ENCODE measurements at regions not wholly inside any gene's neighbourhood (a gene's known extent, or its start where the extent isn't known, plus 50 kb on each side); places are given as distances from the start of the nearest gene placed in this dataset.

GRCh38 chr18:22552254-22552653 is 134.5 kb upstream of the CTAGE1 start:
- Histone ChIP-seq H3K27me3 (ENCODE audit: control insufficient read depth in 1 of 2, insufficient read depth in 2 of 2, low read length in 2 of 2) (peaks cover 0 to 3% of the 10 kb centered on the region in 2 donors), H3K27ac (ENCODE audit: low read length) (no peak overlapping the region), H3K9ac (ENCODE audit: low read length in 2 of 2) (no peak overlapping the region), H3K4me1 (ENCODE audit: control insufficient read depth, insufficient read depth, low read length) (peaks cover 10% of the 10 kb centered on the region), H3K36me3 (ENCODE audit: control insufficient read depth in 2 of 2, insufficient read depth in 2 of 2, low read length in 2 of 2) (no peaks in the 10 kb centered on the region), H3K4me3 (ENCODE audit: low read length in 2 of 2) (no peak overlapping the region), H3K9me3 (ENCODE audit: control insufficient read depth in 2 of 2, low read length in 2 of 2) (no peaks in the 10 kb centered on the region)

- Histone ChIP-seq H3K36me3 (ENCODE audit: control insufficient read depth in 2 of 2, insufficient read depth in 2 of 2, low read length in 2 of 2) (no peaks in the 10 kb centered on the region), H3K9me3 (ENCODE audit: control insufficient read depth in 2 of 2, low read length in 2 of 2) (no peaks in the 10 kb centered on the region), H3K4me1 (ENCODE audit: control insufficient read depth, insufficient read depth, low read length) (peaks cover 11% of the 10 kb centered on the region), H3K4me3 (ENCODE audit: low read length in 2 of 2) (no peak overlapping the region), H3K27me3 (ENCODE audit: control insufficient read depth in 1 of 2, insufficient read depth in 2 of 2, low read length in 2 of 2) (peaks cover 0 to 3% of the 10 kb centered on the region in 2 donors), H3K9ac (ENCODE audit: low read length in 2 of 2) (no peak overlapping the region), H3K27ac (ENCODE audit: low read length) (no peak overlapping the region)
Observed at GRCh38 chr18:22552899-22553460, 135.3 kb upstream of the CTAGE1 start.

GRCh38 chr18:22556222-22557167 is 138.8 kb upstream of the CTAGE1 start:
- no peak overlapping the region for H3K4me3 ChIP-seq (ENCODE audit: low read length in 2 of 2)
- H3K27ac ChIP-seq (ENCODE audit: low read length): peak overlapping the region; percentile 37

GRCh38 chr18:22557168-22557941 is 139.6 kb upstream of the CTAGE1 start:
- H3K9me3 ChIP-seq (ENCODE audit: control insufficient read depth in 2 of 2, low read length in 2 of 2): no peaks in the 10 kb centered on the region
- no peak overlapping the region for H3K4me3 ChIP-seq (ENCODE audit: low read length in 2 of 2)
- H3K9ac ChIP-seq (ENCODE audit: low read length in 2 of 2): no peak overlapping the region
- H3K27me3 ChIP-seq (ENCODE audit: control insufficient read depth in 1 of 2, insufficient read depth in 2 of 2, low read length in 2 of 2): no peaks in the 10 kb centered on the region
- no peaks in the 10 kb centered on the region for H3K36me3 ChIP-seq (ENCODE audit: control insufficient read depth in 2 of 2, insufficient read depth in 2 of 2, low read length in 2 of 2)
- H3K27ac ChIP-seq (ENCODE audit: low read length): peak overlapping the region; percentile 37
- peaks cover 19% of the 10 kb centered on the region for H3K4me1 ChIP-seq (ENCODE audit: control insufficient read depth, insufficient read depth, low read length)

More at GRCh38 chr18:22556222-22557167, 138.8 kb upstream of the CTAGE1 start:
- Histone ChIP-seq H3K27me3 (ENCODE audit: control insufficient read depth in 1 of 2, insufficient read depth in 2 of 2, low read length in 2 of 2) (no peaks in the 10 kb centered on the region), H3K9ac (ENCODE audit: low read length in 2 of 2) (no peak overlapping the region), H3K9me3 (ENCODE audit: control insufficient read depth in 2 of 2, low read length in 2 of 2) (no peaks in the 10 kb centered on the region), H3K36me3 (ENCODE audit: control insufficient read depth in 2 of 2, insufficient read depth in 2 of 2, low read length in 2 of 2) (no peaks in the 10 kb centered on the region), H3K4me1 (ENCODE audit: control insufficient read depth, insufficient read depth, low read length) (peaks cover 19% of the 10 kb centered on the region)

GRCh38 chr18:22558945-22559385 is 141.2 kb upstream of the CTAGE1 start:
- no peaks in the 10 kb centered on the region for H3K27me3 ChIP-seq (ENCODE audit: control insufficient read depth in 1 of 2, insufficient read depth in 2 of 2, low read length in 2 of 2)
- peak overlapping the region; percentile 69 to 77 for H3K4me3 ChIP-seq (ENCODE audit: low read length in 2 of 2)
- H3K36me3 ChIP-seq (ENCODE audit: control insufficient read depth in 2 of 2, insufficient read depth in 2 of 2, low read length in 2 of 2): no peaks in the 10 kb centered on the region
- H3K9me3 ChIP-seq (ENCODE audit: control insufficient read depth in 2 of 2, low read length in 2 of 2): no peaks in the 10 kb centered on the region
- H3K9ac ChIP-seq (ENCODE audit: low read length in 2 of 2): peak overlapping the region in 1 of 2 donors; percentile 57
- H3K4me1 ChIP-seq (ENCODE audit: control insufficient read depth, insufficient read depth, low read length): peaks cover 19% of the 10 kb centered on the region
- H3K27ac ChIP-seq (ENCODE audit: low read length): peak overlapping the region; percentile 82

- H3K4me1 ChIP-seq (ENCODE audit: control insufficient read depth, insufficient read depth, low read length): peaks cover 19% of the 10 kb centered on the region
- H3K36me3 ChIP-seq (ENCODE audit: control insufficient read depth in 2 of 2, insufficient read depth in 2 of 2, low read length in 2 of 2): no peaks in the 10 kb centered on the region
- peak overlapping the region; percentile 82 for H3K27ac ChIP-seq (ENCODE audit: low read length)
- H3K9me3 ChIP-seq (ENCODE audit: control insufficient read depth in 2 of 2, low read length in 2 of 2): no peaks in the 10 kb centered on the region
- peak overlapping the region; percentile 69 to 77 for H3K4me3 ChIP-seq (ENCODE audit: low read length in 2 of 2)
- H3K27me3 ChIP-seq (ENCODE audit: control insufficient read depth in 1 of 2, insufficient read depth in 2 of 2, low read length in 2 of 2): no peaks in the 10 kb centered on the region
- H3K9ac ChIP-seq (ENCODE audit: low read length in 2 of 2): peak overlapping the region; percentile 57 to 68
Observed at GRCh38 chr18:22559414-22560274, 141.9 kb upstream of the CTAGE1 start.

- Histone ChIP-seq H3K27ac (ENCODE audit: low read length) (peak overlapping the region; percentile 82), H3K4me1 (ENCODE audit: control insufficient read depth, insufficient read depth, low read length) (peaks cover 19% of the 10 kb centered on the region), H3K9ac (ENCODE audit: low read length in 2 of 2) (peak overlapping the region; percentile 57 to 68), H3K4me3 (ENCODE audit: low read length in 2 of 2) (peak overlapping the region; percentile 69 to 77), H3K9me3 (ENCODE audit: control insufficient read depth in 2 of 2, low read length in 2 of 2) (no peaks in the 10 kb centered on the region), H3K36me3 (ENCODE audit: control insufficient read depth in 2 of 2, insufficient read depth in 2 of 2, low read length in 2 of 2) (no peaks in the 10 kb centered on the region), H3K27me3 (ENCODE audit: control insufficient read depth in 1 of 2, insufficient read depth in 2 of 2, low read length in 2 of 2) (no peaks in the 10 kb centered on the region)
Observed at GRCh38 chr18:22560275-22560610, 142.5 kb upstream of the CTAGE1 start.

- H3K9me3 ChIP-seq (ENCODE audit: control insufficient read depth in 2 of 2, low read length in 2 of 2): no peaks in the 10 kb centered on the region
- H3K9ac ChIP-seq (ENCODE audit: low read length in 2 of 2): no peak overlapping the region
- H3K4me3 ChIP-seq (ENCODE audit: low read length in 2 of 2): no peak overlapping the region
- H3K36me3 ChIP-seq (ENCODE audit: control insufficient read depth in 2 of 2, insufficient read depth in 2 of 2, low read length in 2 of 2): no peaks in the 10 kb centered on the region
- H3K4me1 ChIP-seq (ENCODE audit: control insufficient read depth, insufficient read depth, low read length): peaks cover 19% of the 10 kb centered on the region
- H3K27me3 ChIP-seq (ENCODE audit: control insufficient read depth in 1 of 2, insufficient read depth in 2 of 2, low read length in 2 of 2): no peaks in the 10 kb centered on the region
- H3K27ac ChIP-seq (ENCODE audit: low read length): no peak overlapping the region
Observed at GRCh38 chr18:22560797-22561196, 143.1 kb upstream of the CTAGE1 start.

- no peak overlapping the region for H3K27ac ChIP-seq (ENCODE audit: low read length)
Observed at GRCh38 chr18:22563164-22563583, 145.5 kb upstream of the CTAGE1 start.

GRCh38 chr18:22564036-22564435 is 146.3 kb upstream of the CTAGE1 start:
- H3K36me3 ChIP-seq (ENCODE audit: control insufficient read depth in 2 of 2, insufficient read depth in 2 of 2, low read length in 2 of 2): no peaks in the 10 kb centered on the region
- peaks cover 9% of the 10 kb centered on the region for H3K4me1 ChIP-seq (ENCODE audit: control insufficient read depth, insufficient read depth, low read length)
- H3K27me3 ChIP-seq (ENCODE audit: control insufficient read depth in 1 of 2, insufficient read depth in 2 of 2, low read length in 2 of 2): no peaks in the 10 kb centered on the region

More at GRCh38 chr18:22563164-22563583, 145.5 kb upstream of the CTAGE1 start:
- Histone ChIP-seq H3K9ac (ENCODE audit: low read length in 2 of 2) (no peak overlapping the region), H3K36me3 (ENCODE audit: control insufficient read depth in 2 of 2, insufficient read depth in 2 of 2, low read length in 2 of 2) (no peaks in the 10 kb centered on the region), H3K4me3 (ENCODE audit: low read length in 2 of 2) (no peak overlapping the region), H3K4me1 (ENCODE audit: control insufficient read depth, insufficient read depth, low read length) (peaks cover 9% of the 10 kb centered on the region), H3K9me3 (ENCODE audit: control insufficient read depth in 2 of 2, low read length in 2 of 2) (no peaks in the 10 kb centered on the region), H3K27me3 (ENCODE audit: control insufficient read depth in 1 of 2, insufficient read depth in 2 of 2, low read length in 2 of 2) (no peaks in the 10 kb centered on the region)

More at GRCh38 chr18:22564036-22564435, 146.3 kb upstream of the CTAGE1 start:
- Histone ChIP-seq H3K9ac (ENCODE audit: low read length in 2 of 2) (no peak overlapping the region), H3K9me3 (ENCODE audit: control insufficient read depth in 2 of 2, low read length in 2 of 2) (no peaks in the 10 kb centered on the region), H3K4me3 (ENCODE audit: low read length in 2 of 2) (no peak overlapping the region), H3K27ac (ENCODE audit: low read length) (no peak overlapping the region)

Data from stomach smooth muscle (tissue), 2 donors.